Muscle of arm (tissue), 1 donor: ENCODE measurements at regions not wholly inside any gene's neighbourhood (a gene's known extent, or its start where the extent isn't known, plus 50 kb on each side); places are given as distances from the start of the nearest gene placed in this dataset.

Source experiments
- DNase-seq: peaks from one replicate; pipeline ENCODE4 v3.0.0-alpha.2; 2013

DNA sequence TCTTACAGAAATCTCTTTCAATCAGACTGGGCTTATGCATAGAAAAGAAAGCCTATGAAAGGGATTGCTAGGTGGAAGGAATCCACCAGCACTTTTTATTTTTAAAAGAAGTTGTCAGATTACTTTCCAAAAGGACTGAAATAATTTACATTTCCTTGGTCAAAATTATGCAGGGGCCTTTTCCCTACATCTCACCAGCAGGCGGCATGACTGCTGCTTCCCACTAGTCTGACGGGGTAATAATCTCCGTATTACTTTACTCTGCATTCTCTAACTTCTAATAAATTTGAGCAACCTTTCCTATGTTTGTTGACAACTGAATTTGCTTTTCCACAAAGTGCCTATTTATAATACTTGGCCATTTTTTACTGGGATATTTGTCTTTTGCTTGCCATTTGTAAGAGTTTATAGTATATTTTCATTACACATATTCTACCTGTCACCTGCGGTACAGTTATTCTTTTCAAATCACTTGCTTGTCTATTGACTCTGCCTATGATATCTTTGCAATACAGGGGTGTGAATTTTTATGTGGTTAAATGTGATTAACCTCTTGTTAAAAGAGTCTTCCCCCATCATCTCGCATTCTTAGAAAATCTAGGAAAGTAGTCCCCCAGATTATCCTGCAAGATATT is 51.9 kb upstream of the USP47 start:
- DNase-seq: no peak

GRCh38 chr11:11788063-11788710 is 53.6 kb upstream of the USP47 start:
- no peak for DNase-seq

GRCh38 chr11:11787305-11788062 is 54.3 kb upstream of the USP47 start:
- DNase-seq: peak; percentile 83

DNA sequence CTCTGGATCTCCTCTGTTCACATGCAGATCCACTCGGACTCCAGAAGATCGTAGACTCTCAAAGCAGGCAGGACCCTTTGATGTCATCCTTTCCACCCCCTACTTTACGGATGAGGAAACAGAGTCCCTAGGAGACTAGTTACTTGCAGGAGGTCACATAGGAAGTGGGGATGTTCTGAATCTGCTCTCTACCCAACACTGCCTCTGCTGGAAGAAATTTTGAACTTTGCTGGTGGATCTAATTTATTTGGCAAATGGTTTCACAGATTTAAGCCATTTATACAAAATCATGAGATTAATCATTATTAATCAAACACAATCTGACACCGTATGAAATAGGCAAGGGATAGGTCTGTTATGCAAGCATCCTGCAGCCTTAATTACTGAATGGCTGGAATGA is 55.0 kb upstream of the USP47 start:
- no peak for DNase-seq

- DNase-seq: no peak
Measured at GRCh38 chr11:11786234-11786633, 55.5 kb upstream of the USP47 start.

- no peak for DNase-seq
Measured at GRCh38 chr11:11782532-11783110, 59.2 kb upstream of the USP47 start.

DNA sequence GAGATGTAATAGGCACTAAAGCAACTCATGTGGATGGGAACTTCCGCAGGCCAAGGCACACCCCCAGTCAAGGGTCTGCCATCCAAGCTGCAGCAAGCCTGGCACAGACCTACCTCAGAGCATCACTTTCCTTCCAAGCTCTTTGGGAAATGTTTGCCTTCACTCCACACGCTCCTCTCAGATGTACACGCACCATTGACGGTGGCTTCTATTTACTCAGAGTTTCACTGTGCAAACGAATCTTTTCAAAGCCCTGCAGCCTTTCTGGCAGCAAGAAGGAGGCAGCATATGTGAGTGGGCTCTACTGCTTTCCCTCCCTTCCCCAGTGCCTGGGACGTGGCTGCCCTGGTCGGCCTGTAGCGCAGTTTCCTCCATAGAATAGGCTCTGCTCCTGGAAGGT is 60.9 kb upstream of the USP47 start:
- DNase-seq: no peak

DNA sequence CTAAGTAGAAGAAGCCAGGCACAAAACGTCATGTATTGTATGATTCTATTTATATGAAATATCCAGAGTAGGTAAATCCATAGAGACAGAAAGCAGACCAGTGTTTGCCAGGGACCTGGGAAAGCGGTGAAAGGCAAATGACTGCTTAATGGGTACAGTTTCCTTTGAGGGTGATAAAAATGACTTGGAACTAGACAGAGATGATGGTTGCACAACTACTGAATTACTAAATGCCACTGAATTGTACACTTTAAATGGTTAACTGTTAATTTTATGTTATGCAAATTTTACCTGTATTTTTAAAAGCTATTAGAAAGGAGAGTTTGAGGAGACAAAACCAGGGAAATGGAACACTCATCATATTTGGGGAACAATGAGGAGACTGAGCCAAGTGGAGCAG is 61.8 kb upstream of the USP47 start:
- DNase-seq: no peak

DNA sequence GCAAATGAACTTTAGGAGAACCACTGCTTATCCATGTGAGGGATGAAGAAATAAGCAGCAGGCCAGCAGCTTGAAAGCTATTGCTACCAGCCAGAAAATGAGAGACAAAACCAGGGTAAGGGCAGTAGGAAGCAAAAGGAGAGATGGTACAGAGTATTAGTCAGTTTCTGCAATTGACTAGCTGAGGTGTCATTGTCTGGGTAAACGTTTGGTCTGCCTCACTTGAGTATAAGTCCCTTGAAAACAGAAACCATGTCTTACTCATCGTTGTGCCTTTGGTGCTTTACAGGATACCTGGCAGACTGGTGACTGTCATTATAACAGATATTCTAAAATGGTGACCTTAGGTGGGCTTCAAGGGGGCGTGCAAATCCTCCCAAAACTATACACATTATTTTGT is 63.9 kb upstream of the USP47 start:
- DNase-seq: no peak

DNA sequence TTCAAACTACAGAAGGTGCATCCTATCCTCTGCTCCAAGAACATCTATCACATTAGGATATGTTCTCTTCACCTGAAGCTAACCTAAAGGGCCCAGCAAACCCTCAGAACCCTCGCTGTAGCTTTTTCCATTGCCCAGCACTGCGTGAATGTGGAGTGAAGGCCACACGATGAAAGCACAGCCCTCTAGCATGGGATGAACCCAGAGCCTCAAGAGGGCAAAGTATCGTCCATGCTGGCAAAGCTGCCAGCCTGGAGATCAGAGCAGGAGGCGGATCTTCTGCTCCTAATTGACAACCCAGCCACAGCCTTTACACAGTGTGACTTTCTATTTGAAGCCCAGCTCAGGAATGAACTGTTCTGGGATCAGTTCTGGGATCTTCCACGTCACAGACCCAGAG is 65.1 kb upstream of the USP47 start:
- DNase-seq: no peak

- no peak for DNase-seq
Measured at GRCh38 chr11:11774928-11775327, 66.8 kb upstream of the USP47 start.

GRCh38 chr11:11772865-11773515 is 68.8 kb upstream of the USP47 start:
- DNase-seq: no peak

- DNase-seq: no peak
Measured at GRCh38 chr11:11770921-11771486, 70.8 kb upstream of the USP47 start.

GRCh38 chr11:11770296-11770695 is 71.5 kb upstream of the USP47 start:
- no peak for DNase-seq

- DNase-seq: no peak
Measured at GRCh38 chr11:11769782-11770181, 72.0 kb upstream of the USP47 start.

DNA sequence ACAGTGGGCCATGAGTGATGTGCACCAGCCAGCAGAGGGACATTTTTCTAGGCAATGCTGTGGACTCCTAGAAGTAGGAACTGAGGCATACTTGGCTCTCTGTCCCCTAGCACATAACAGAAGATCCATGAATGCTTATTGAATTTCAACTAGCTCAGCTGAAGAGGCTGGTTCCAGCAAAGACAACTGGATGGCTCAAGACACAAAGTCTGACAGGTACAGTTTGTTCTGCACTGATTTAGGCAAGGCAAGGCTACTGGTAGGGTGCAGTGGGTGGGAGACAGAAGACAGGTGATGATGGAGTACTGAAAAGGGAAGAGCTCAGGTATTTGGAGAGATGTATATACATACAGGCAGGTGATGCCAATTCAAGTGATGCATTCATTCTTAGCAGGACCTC is 72.4 kb upstream of the USP47 start:
- no peak for DNase-seq

- no peak for DNase-seq
Measured at GRCh38 chr11:11764423-11764803, 77.4 kb upstream of the USP47 start.

DNA sequence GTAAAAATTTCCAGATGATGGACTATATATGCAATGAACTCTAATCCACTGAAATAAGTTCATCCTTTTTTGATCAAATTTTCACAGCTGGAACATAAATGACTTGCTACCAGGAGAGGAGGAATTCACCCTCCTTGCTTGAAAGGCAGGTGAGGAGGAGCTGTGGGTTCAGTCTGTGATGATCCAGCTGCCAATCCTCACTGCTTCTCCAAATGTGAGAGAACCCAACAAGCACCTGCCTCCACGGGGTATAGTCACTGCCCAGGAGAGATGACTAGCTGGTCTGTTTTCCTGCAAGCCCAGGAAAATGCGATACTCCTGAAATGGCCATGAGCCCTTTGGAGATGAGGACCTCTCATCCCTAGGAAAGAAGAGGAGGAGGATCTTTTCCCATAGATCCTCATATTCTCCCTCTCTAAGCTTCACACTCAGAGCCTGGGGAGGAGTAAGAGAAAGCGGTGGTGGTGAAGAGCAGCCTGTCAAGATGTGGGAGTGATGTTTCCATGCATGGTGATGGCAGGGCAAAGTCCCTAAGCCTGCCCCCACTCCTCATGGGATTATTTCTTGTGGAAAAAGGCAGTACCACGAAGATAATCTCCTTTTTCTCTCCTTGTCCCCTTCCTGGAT is 77.9 kb upstream of the USP47 start:
- DNase-seq: no peak

DNA sequence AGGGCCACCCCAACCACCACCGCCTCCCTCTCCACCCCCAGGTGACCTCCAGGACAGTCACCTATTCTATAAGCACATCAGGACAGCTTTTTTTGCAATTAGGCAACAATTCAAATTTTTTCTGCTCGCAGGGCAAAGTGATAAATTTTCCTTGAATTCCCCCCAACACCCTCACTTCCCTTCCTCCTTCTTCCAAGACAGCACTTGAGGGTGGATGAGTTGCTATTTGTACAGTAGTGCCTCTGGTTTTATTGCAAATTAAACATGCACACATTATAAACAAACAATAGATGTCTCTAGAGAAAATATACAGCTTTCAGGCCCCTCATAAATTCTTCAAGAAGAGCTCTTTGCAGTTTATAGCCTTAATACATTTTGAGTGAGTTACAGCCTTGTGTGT is 80.9 kb upstream of the USP47 start:
- DNase-seq: no peak

GRCh38 chr11:11758603-11759196 is 83.1 kb upstream of the USP47 start:
- no peak for DNase-seq

DNA sequence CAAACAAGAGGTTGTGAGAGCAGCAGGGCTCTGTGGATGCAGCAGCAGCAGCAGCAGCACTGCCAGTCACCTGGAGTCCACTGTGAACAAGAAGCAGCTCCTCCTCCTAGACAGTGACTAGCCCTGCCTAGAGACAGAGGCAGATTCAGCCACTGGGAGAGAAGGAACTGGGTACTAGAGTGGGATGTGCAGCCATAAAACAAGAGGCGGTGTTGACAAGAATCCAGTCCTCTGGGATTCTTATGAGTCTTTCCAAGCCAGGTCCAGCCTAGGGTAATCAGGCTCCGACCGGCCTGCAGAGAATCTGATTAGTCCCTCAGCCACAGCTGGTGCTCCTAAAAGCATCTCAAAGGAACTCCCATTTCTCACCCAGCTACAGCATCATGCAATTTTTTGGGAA is 83.9 kb upstream of the USP47 start:
- DNase-seq: no peak
